Prostate gland (tissue), 2 donors: ENCODE measurements at regions not wholly inside any gene's neighbourhood (a gene's known extent, or its start where the extent isn't known, plus 50 kb on each side); places are given as distances from the start of the nearest gene placed in this dataset.

ENCODE experiments used
- DNase-seq: peaks from one replicate; pipeline ENCODE4 v3.0.0-alpha.2; 2019; ENCODE audit warnings: low spot score
- H3K27ac ChIP-seq, 2 donors: fragments of 200-600 bp; sonication (generic); 2 replicates each; pipeline ENCODE4 v1.5.1; 2017 to 2019
- H3K27me3 ChIP-seq: fragments of 200-600 bp; sonication (generic); replicated peaks from 2 replicates; pipeline ENCODE4 v1.5.1; 2019; ENCODE audit not compliant: insufficient read depth
- H3K36me3 ChIP-seq, 2 donors: fragments of 200-600 bp; sonication (generic); 1 replicate in 1 of 2; 2 replicates in 1 of 2; pipeline versions ENCODE4 v1.5.1 to v1.8.1; 2017 to 2019
- H3K4me1 ChIP-seq: fragments of 200-600 bp; sonication (generic); replicated peaks from 2 replicates; pipeline ENCODE4 v1.5.1; 2019
- H3K4me3 ChIP-seq, 2 donors: fragments of 200-600 bp; sonication (generic); 2 replicates each; pipeline ENCODE4 v1.5.1; 2017 to 2019
- H3K9me3 ChIP-seq: fragments of 200-600 bp; sonication (generic); 2 replicates; pipeline ENCODE4 v1.5.1; 2017
- POLR2A ChIP-seq: fragments of 450-650 bp; IDR thresholded peaks from one replicate; pipeline ENCODE4 v1.6.1; 2016; ENCODE audit warnings: antibody characterized with exemption, mild to moderate bottlenecking
- POLR2AphosphoS5 ChIP-seq: sonication (generic); formaldehyde crosslinking; IDR thresholded peaks from one replicate; pipeline ENCODE4 v1.6.1; 2017; ENCODE audit warnings: antibody characterized with exemption
- WGBS: methylation state at CpG from one replicate; pipeline ENCODE4 v1.1.5; 2018; 5-methylcytosine and 5-hydroxymethylcytosine counted together
- intact Hi-C: fragments of 100-400 bp; cut with DNase I; formaldehyde crosslinking; loops from one replicate; pipeline ENCODE4 v1.14.2; 2022
- TF ChIP-seq, protein P1 (sequence below), 4 experiments: fragments of 200-600 bp in 2 of 4; fragments of 450-650 bp in 2 of 4; sonication (generic) in 2 of 4; IDR thresholded peaks; 1 replicate in 3 of 4; 2 replicates in 1 of 4; pipeline ENCODE4 v1.5.1; 2016 to 2019; ENCODE audit warnings: antibody characterized with exemption in 4 of 4, mild to moderate bottlenecking in 2 of 4, moderate library complexity in 2 of 4

DNA sequence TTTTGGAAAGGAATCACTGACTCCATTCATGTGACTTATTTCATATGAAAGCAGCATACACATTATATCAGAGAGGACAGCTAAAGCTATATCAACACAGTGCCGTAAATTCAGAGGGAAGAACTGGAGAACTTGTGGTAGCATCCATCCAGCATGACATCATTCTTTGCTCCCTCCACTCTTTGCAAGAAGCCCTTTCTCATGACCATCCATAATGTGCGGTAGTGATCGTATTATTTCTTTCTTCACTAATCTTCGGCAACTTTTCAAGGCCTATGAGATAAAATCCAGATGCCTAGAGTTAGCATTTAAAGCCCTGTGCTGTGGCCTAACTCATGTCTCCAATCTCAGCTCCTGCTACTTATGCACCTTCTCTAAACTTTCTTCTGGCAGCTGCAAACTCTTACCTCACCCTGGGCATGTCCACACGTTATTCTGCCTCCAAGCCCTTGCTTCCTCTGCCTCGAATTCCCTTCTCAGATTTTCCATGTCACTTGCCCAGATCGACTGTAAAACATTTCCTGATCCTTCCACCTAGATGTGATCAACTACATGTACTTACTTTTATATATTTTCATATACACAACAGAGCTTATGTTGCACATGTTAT, 307.3 kb upstream of the SGCD start:
- no peak overlapping the region for H3K4me3 ChIP-seq
- DNase-seq = no peak
- no peaks in the 10 kb centered on the region for H3K27me3 ChIP-seq
- H3K36me3 ChIP-seq = no peaks in the 10 kb centered on the region
- H3K9me3 ChIP-seq = no peaks in the 10 kb centered on the region
- no peak overlapping the region for H3K27ac ChIP-seq
- WGBS = 68% methylated on average over 7 of the region's 7 CpGs
- no peak for TF ChIP-seq POLR2AphosphoS5
- TF ChIP-seq, protein P1, sequence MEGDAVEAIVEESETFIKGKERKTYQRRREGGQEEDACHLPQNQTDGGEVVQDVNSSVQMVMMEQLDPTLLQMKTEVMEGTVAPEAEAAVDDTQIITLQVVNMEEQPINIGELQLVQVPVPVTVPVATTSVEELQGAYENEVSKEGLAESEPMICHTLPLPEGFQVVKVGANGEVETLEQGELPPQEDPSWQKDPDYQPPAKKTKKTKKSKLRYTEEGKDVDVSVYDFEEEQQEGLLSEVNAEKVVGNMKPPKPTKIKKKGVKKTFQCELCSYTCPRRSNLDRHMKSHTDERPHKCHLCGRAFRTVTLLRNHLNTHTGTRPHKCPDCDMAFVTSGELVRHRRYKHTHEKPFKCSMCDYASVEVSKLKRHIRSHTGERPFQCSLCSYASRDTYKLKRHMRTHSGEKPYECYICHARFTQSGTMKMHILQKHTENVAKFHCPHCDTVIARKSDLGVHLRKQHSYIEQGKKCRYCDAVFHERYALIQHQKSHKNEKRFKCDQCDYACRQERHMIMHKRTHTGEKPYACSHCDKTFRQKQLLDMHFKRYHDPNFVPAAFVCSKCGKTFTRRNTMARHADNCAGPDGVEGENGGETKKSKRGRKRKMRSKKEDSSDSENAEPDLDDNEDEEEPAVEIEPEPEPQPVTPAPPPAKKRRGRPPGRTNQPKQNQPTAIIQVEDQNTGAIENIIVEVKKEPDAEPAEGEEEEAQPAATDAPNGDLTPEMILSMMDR (IDR thresholded peaks at IDR 0.05) = no peak
- no peak for TF ChIP-seq POLR2A
- intact Hi-C loops = no loop called here
- H3K4me1 ChIP-seq = no peaks in the 10 kb centered on the region

GRCh38 chr5:156020647-156021046, 306.3 kb upstream of the SGCD start:
- H3K4me3 ChIP-seq = no peak overlapping the region
- no peaks in the 10 kb centered on the region for H3K9me3 ChIP-seq
- no peaks in the 10 kb centered on the region for H3K4me1 ChIP-seq
- H3K27ac ChIP-seq = no peak overlapping the region
- no peak for DNase-seq
- intact Hi-C loops = no loop called here
- no peaks in the 10 kb centered on the region for H3K36me3 ChIP-seq
- no peaks in the 10 kb centered on the region for H3K27me3 ChIP-seq
- WGBS = 59% methylated on average over 3 of the region's 3 CpGs
- TF ChIP-seq POLR2A (no peak), POLR2AphosphoS5 (no peak)
- TF ChIP-seq, protein P1 (IDR thresholded peaks at IDR 0.05) = no peak

- no peaks in the 10 kb centered on the region for H3K4me1 ChIP-seq
- H3K27ac ChIP-seq = no peak overlapping the region
- intact Hi-C loops = no loop called here
- TF ChIP-seq, protein P1 (IDR thresholded peaks at IDR 0.05) = no peak
- TF ChIP-seq POLR2A (no peak), POLR2AphosphoS5 (no peak)
- H3K36me3 ChIP-seq = no peaks in the 10 kb centered on the region
- no peak for DNase-seq
- H3K9me3 ChIP-seq = no peaks in the 10 kb centered on the region
- H3K4me3 ChIP-seq = no peak overlapping the region
- 79% methylated on average over 1 of the region's 1 CpG for WGBS
- H3K27me3 ChIP-seq = no peaks in the 10 kb centered on the region
Observed at GRCh38 chr5:156021866-156022265, 305.1 kb upstream of the SGCD start.

DNA sequence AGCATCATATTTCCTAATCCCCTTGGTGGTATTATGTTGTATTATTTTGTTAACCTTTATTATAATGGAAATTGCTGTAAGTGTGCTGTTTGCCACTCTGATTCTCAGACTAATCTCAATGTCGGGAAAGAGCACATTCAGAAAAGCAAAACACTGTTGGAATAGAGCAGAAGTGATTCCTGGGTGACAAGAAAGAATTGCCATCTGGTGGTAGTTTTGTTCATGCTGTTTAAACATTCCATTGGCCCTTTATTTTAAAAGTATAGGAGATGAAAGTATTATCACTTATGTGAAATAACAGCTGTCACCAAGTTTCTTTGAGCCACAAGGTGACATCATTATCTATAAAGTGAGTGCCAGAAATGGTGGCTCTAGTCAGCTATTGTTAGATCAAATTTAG, 301.3 kb upstream of the SGCD start:
- intact Hi-C loops = no loop called here
- WGBS = 88% methylated on average over 1 of the region's 1 CpG
- no peak for DNase-seq
- Histone ChIP-seq H3K4me1 (no peaks in the 10 kb centered on the region), H3K36me3 (no peaks in the 10 kb centered on the region), H3K27ac (no peak overlapping the region), H3K4me3 (no peak overlapping the region), H3K27me3 (no peaks in the 10 kb centered on the region), H3K9me3 (no peaks in the 10 kb centered on the region)
- TF ChIP-seq POLR2A (no peak), POLR2AphosphoS5 (no peak)
- TF ChIP-seq, protein P1 (IDR thresholded peaks at IDR 0.05) = no peak

- Histone ChIP-seq H3K4me1 (no peaks in the 10 kb centered on the region), H3K27me3 (no peaks in the 10 kb centered on the region), H3K36me3 (no peaks in the 10 kb centered on the region), H3K9me3 (no peaks in the 10 kb centered on the region), H3K4me3 (no peak overlapping the region), H3K27ac (no peak overlapping the region)
- DNase-seq = no peak
- intact Hi-C loops = no loop called here
- whole genome bisulfite sequencing = 90% methylated on average over 1 of the region's 1 CpG
- TF ChIP-seq, protein P1 (IDR thresholded peaks at IDR 0.05) = no peak
- TF ChIP-seq POLR2AphosphoS5 (no peak), POLR2A (no peak)
Observed at GRCh38 chr5:156031181-156031580, 295.8 kb upstream of the SGCD start.
